ENCODE measurements at regions not wholly inside any gene's neighbourhood (a gene's known extent, or its start where the extent isn't known, plus 50 kb on each side); places are given as distances from the start of the nearest gene placed in this dataset.

DNA sequence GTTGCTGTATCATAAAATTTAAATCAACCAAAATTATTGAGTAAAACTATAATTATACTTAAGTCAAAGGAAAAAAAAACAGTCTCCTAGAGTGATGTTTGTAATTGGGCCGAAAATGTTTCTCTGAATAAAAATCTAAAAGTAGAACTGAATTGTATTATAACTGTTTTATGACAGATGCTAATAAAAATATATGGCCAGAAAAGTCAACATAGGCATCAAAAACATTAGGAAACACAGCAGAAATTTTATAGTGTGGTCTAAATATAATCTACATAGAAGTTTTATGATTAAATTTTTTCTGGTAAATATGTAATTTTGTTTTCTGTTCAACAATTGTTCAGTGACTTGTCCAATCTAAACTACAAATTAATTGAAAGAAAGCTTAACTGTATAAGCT is 277.8 kb downstream of the ALX1 start:
- no peaks in the 10 kb centered on the region for H3K27me3 ChIP-seq
- H3K9me2 ChIP-seq (replicated peaks; ENCODE audit: insufficient read depth): no peaks in the 10 kb centered on the region
- WGBS (ENCODE audit: low lambda C conversion rate, missing lambda C conversion rate): 80% methylated on average over 1 of the region's 1 CpG

DNA sequence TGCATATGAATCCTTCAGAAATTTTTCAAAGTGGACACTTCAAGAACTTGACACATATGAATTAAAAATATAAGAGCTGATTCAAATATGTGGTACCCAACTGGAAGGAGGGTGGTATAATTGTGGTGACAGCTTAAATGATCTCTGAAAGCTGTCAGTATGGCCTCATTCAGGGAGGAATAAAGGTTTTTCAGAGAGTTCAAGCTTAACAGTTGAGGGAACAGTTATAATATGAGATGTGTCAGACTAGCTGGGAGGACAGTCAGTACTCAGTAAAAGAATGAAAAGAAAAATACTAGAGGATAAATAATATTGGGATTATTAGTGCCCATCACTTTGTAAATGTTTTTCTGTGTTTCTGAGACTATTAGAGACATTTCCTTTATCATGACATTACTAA is 277.5 kb downstream of the RASSF9 start:
- Histone ChIP-seq H3K4me2 (no peak overlapping the region), H3K27ac (no peak overlapping the region), H3K9me3 (ENCODE audit: low read depth) (no peaks in the 10 kb centered on the region), H3K4me3 (no peak overlapping the region), H4K20me1 (ENCODE audit: insufficient read depth, poor library complexity, severe bottlenecking) (no peaks in the 10 kb centered on the region), H2AFZ (no peak overlapping the region), H3K79me2 (no peaks in the 10 kb centered on the region), H3K4me1 (ENCODE audit: insufficient read depth) (no peaks in the 10 kb centered on the region), H3K36me3 (replicated peaks; ENCODE audit: insufficient read depth, low read depth) (no peaks in the 10 kb centered on the region), H3K27me3 (no peaks in the 10 kb centered on the region), H3K9me2 (replicated peaks; ENCODE audit: insufficient read depth) (no peaks in the 10 kb centered on the region)
- DNase-seq (ENCODE audit: low spot score): no peak
- TF ChIP-seq, protein P1, sequence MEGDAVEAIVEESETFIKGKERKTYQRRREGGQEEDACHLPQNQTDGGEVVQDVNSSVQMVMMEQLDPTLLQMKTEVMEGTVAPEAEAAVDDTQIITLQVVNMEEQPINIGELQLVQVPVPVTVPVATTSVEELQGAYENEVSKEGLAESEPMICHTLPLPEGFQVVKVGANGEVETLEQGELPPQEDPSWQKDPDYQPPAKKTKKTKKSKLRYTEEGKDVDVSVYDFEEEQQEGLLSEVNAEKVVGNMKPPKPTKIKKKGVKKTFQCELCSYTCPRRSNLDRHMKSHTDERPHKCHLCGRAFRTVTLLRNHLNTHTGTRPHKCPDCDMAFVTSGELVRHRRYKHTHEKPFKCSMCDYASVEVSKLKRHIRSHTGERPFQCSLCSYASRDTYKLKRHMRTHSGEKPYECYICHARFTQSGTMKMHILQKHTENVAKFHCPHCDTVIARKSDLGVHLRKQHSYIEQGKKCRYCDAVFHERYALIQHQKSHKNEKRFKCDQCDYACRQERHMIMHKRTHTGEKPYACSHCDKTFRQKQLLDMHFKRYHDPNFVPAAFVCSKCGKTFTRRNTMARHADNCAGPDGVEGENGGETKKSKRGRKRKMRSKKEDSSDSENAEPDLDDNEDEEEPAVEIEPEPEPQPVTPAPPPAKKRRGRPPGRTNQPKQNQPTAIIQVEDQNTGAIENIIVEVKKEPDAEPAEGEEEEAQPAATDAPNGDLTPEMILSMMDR (IDR thresholded peaks at IDR 0.05; ENCODE audit: poor library complexity): no peak

More for the DNA sequence above, 277.8 kb downstream of the ALX1 start:
- H3K9me3 ChIP-seq (ENCODE audit: low read depth): no peaks in the 10 kb centered on the region
- H2AFZ ChIP-seq: no peak overlapping the region
- no peaks in the 10 kb centered on the region for H3K4me1 ChIP-seq (ENCODE audit: insufficient read depth)
- H3K27ac ChIP-seq: no peak overlapping the region
- TF ChIP-seq EZH2 (IDR thresholded peaks at IDR 0.05; ENCODE audit: borderline replicate concordance): no peak
- TF ChIP-seq, protein P1 (IDR thresholded peaks at IDR 0.05; ENCODE audit: poor library complexity): no peak
- TF ChIP-seq EZH2phosphoT487 (IDR thresholded peaks at IDR 0.05; ENCODE audit: low read depth, severe bottlenecking, unreplicated experiment): no peak
- H3K4me3 ChIP-seq: no peak overlapping the region
- H3K4me2 ChIP-seq: no peak overlapping the region
- DNase-seq (ENCODE audit: low spot score): no peak
- no peaks in the 10 kb centered on the region for H3K79me2 ChIP-seq
- H4K20me1 ChIP-seq (ENCODE audit: insufficient read depth, poor library complexity, severe bottlenecking): no peaks in the 10 kb centered on the region
- H3K36me3 ChIP-seq (replicated peaks; ENCODE audit: insufficient read depth, low read depth): no peaks in the 10 kb centered on the region

DNA sequence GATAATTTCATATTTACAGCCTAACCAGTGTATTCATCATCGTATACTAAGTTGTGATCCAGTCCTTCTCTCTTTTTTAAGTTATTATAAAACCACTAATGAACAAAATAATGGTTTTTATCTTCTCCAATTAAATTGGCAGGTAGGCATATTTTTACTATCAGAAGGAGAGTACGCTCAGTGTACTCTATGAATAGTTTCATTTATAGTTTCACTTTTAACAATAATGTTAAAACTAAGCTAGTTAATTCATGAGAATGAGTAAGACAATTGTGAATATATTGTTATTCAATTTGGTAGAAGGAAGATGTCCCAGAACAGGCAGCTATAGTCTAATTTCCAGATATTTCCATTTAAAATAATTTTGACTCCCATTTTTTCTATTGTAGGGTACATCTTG is 277.1 kb downstream of the RASSF9 start:
- 84% methylated on average over 2 of the region's 2 CpGs for WGBS (ENCODE audit: low lambda C conversion rate, missing lambda C conversion rate)
- Histone ChIP-seq H2AFZ (no peak overlapping the region), H4K20me1 (ENCODE audit: insufficient read depth, poor library complexity, severe bottlenecking) (no peaks in the 10 kb centered on the region), H3K79me2 (no peaks in the 10 kb centered on the region), H3K4me2 (no peak overlapping the region), H3K9me2 (replicated peaks; ENCODE audit: insufficient read depth) (no peaks in the 10 kb centered on the region), H3K4me3 (no peak overlapping the region), H3K27me3 (no peaks in the 10 kb centered on the region), H3K9me3 (ENCODE audit: low read depth) (no peaks in the 10 kb centered on the region), H3K36me3 (replicated peaks; ENCODE audit: insufficient read depth, low read depth) (no peaks in the 10 kb centered on the region), H3K27ac (no peak overlapping the region), H3K4me1 (ENCODE audit: insufficient read depth) (no peaks in the 10 kb centered on the region)
- DNase-seq (ENCODE audit: low spot score): no peak
- TF ChIP-seq, protein P1 (IDR thresholded peaks at IDR 0.05; ENCODE audit: poor library complexity): no peak
- TF ChIP-seq EZH2phosphoT487 (IDR thresholded peaks at IDR 0.05; ENCODE audit: low read depth, severe bottlenecking, unreplicated experiment) (no peak), EZH2 (IDR thresholded peaks at IDR 0.05; ENCODE audit: borderline replicate concordance) (no peak)

DNA sequence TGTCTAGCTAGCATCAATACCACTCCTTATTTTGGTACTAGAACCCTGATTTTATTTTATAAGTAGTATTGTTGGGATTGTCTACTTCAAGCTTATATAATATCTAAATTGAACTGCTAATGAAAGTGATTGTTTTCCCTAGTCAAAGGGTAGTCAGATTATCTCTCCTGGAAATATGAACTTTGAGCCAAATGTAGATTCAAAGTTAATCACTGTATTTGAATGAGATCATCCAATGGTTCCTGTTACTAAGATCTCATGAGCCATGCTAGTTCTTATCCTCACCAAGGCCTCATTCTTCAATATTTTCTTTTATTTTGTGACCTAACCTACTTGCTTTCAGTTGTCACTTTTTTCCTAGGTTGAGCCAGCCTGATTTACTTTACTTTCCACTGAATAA is 276.7 kb downstream of the RASSF9 start:
- no peaks in the 10 kb centered on the region for H3K36me3 ChIP-seq (replicated peaks; ENCODE audit: insufficient read depth, low read depth)
- H3K4me3 ChIP-seq: no peak overlapping the region
- H3K9me2 ChIP-seq (replicated peaks; ENCODE audit: insufficient read depth): no peaks in the 10 kb centered on the region
- H3K79me2 ChIP-seq: no peaks in the 10 kb centered on the region
- no peaks in the 10 kb centered on the region for H3K9me3 ChIP-seq (ENCODE audit: low read depth)
- no peak overlapping the region for H3K27ac ChIP-seq
- DNase-seq (ENCODE audit: low spot score): no peak
- H4K20me1 ChIP-seq (ENCODE audit: insufficient read depth, poor library complexity, severe bottlenecking): no peaks in the 10 kb centered on the region
- no peaks in the 10 kb centered on the region for H3K27me3 ChIP-seq
- TF ChIP-seq EZH2phosphoT487 (IDR thresholded peaks at IDR 0.05; ENCODE audit: low read depth, severe bottlenecking, unreplicated experiment) (no peak), EZH2 (IDR thresholded peaks at IDR 0.05; ENCODE audit: borderline replicate concordance) (no peak)
- TF ChIP-seq, protein P1 (IDR thresholded peaks at IDR 0.05; ENCODE audit: poor library complexity): no peak
- H3K4me2 ChIP-seq: no peak overlapping the region
- H3K4me1 ChIP-seq (ENCODE audit: insufficient read depth): no peaks in the 10 kb centered on the region
- no peak overlapping the region for H2AFZ ChIP-seq
